ENCODE measurements at regions not wholly inside any gene's neighbourhood (a gene's known extent, or its start where the extent isn't known, plus 50 kb on each side); places are given as distances from the start of the nearest gene placed in this dataset.

DNA sequence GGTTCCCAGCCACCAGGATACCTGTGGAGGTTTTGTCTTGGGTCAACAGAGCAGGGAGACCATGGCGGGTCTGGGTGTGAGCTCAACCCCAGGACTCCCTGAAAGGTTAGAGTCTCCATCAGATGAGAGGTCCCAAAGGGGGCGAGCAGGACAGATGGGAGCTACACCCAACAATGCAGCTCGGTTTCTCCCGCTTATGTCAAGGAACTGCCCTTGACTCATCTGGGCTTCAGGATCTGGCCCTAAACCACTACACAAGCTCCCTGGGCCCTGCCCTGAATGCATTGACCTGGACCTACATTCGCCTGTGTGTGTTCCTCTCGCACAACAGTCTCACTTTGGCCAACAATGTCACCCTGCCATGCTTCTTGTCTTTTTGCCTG lies 57.6 kb upstream of the SYNDIG1 start:
- POLR2A ChIA-PET, result no interaction called here
- no peak overlapping the region for H3K4me3 ChIP-seq (ENCODE audit: low read depth in 2 of 2, low read length in 2 of 2)
- no peak overlapping the region for H3K27ac ChIP-seq (ENCODE audit: low read length)
- no peaks in the 10 kb centered on the region for H3K4me1 ChIP-seq (ENCODE audit: control insufficient read depth, insufficient read depth, low read length)
- intact Hi-C loops (cut with micrococcal nuclease; ENCODE audit: unreplicated experiment), result no loop called here
- no peaks in the 10 kb centered on the region for H3K36me3 ChIP-seq (ENCODE audit: control insufficient read depth, insufficient read depth, low read length)
- no peak for DNase-seq (ENCODE audit: low read depth, low spot score)
- no peak for ATAC-seq
- no TSS peak for BruUV-seq (replicated peaks)
- no peaks in the 10 kb centered on the region; the same call in 1 of the 2 replicates for H3K27me3 ChIP-seq (ENCODE audit: control insufficient read depth, insufficient read depth, low read length)
- peaks cover 4% of the 10 kb centered on the region; the same call in 1 of the 2 replicates for H3K9me3 ChIP-seq (ENCODE audit: control insufficient read depth, insufficient read depth, low read depth, low read length)
- CTCF ChIA-PET, result no interaction called here
- TF ChIP-seq, protein P1, sequence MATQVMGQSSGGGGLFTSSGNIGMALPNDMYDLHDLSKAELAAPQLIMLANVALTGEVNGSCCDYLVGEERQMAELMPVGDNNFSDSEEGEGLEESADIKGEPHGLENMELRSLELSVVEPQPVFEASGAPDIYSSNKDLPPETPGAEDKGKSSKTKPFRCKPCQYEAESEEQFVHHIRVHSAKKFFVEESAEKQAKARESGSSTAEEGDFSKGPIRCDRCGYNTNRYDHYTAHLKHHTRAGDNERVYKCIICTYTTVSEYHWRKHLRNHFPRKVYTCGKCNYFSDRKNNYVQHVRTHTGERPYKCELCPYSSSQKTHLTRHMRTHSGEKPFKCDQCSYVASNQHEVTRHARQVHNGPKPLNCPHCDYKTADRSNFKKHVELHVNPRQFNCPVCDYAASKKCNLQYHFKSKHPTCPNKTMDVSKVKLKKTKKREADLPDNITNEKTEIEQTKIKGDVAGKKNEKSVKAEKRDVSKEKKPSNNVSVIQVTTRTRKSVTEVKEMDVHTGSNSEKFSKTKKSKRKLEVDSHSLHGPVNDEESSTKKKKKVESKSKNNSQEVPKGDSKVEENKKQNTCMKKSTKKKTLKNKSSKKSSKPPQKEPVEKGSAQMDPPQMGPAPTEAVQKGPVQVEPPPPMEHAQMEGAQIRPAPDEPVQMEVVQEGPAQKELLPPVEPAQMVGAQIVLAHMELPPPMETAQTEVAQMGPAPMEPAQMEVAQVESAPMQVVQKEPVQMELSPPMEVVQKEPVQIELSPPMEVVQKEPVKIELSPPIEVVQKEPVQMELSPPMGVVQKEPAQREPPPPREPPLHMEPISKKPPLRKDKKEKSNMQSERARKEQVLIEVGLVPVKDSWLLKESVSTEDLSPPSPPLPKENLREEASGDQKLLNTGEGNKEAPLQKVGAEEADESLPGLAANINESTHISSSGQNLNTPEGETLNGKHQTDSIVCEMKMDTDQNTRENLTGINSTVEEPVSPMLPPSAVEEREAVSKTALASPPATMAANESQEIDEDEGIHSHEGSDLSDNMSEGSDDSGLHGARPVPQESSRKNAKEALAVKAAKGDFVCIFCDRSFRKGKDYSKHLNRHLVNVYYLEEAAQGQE (IDR thresholded peaks at IDR 0.05; ENCODE audit: insufficient read depth in 1 of 2, low read depth in 2 of 2, low read length in 1 of 2), result no peak
- TF ChIP-seq TCF7L2 (IDR thresholded peaks at IDR 0.05; ENCODE audit: low read depth, low read length) (no peak), CTCF (IDR thresholded peaks at IDR 0.05) (no peak), POLR2AphosphoS5 (IDR thresholded peaks at IDR 0.05; ENCODE audit: low read depth, low read length) (no peak), SIN3A (IDR thresholded peaks at IDR 0.05; ENCODE audit: borderline replicate concordance, insufficient read depth, low read depth, low read length) (no peak)
- in situ Hi-C loops (cut with HindIII; ENCODE audit: low pct_unique_long_range_greater_than_20kb, low sequenced_read_pairs), result no loop called here

GRCh38 chr20:24411003-24411833 lies 58.2 kb upstream of the SYNDIG1 start:
- ChIA-PET CTCF (no interaction called here), POLR2A (no interaction called here)
- no TSS peak for BruUV-seq (replicated peaks)
- Histone ChIP-seq H3K9me3 (ENCODE audit: control insufficient read depth, insufficient read depth, low read depth, low read length) (peaks cover 1% of the 10 kb centered on the region; the same call in 1 of the 2 replicates), H3K27me3 (ENCODE audit: control insufficient read depth, insufficient read depth, low read length) (no peaks in the 10 kb centered on the region; the same call in 1 of the 2 replicates), H3K4me3 (ENCODE audit: low read depth in 2 of 2, low read length in 2 of 2) (no peak overlapping the region), H3K36me3 (ENCODE audit: control insufficient read depth, insufficient read depth, low read length) (no peaks in the 10 kb centered on the region), H3K4me1 (ENCODE audit: control insufficient read depth, insufficient read depth, low read length) (no peaks in the 10 kb centered on the region), H3K27ac (ENCODE audit: low read length) (no peak overlapping the region)
- in situ Hi-C loops (cut with HindIII; ENCODE audit: low pct_unique_long_range_greater_than_20kb, low sequenced_read_pairs), result no loop called here
- ATAC-seq, result no peak
- intact Hi-C loops (cut with micrococcal nuclease; ENCODE audit: unreplicated experiment), result no loop called here
- no peak for TF ChIP-seq TCF7L2 (IDR thresholded peaks at IDR 0.05; ENCODE audit: low read depth, low read length)
- TF ChIP-seq CTCF (IDR thresholded peaks at IDR 0.05), result no peak
- TF ChIP-seq, protein P1 (IDR thresholded peaks at IDR 0.05; ENCODE audit: insufficient read depth in 1 of 2, low read depth in 2 of 2, low read length in 1 of 2), result no peak
- TF ChIP-seq SIN3A (IDR thresholded peaks at IDR 0.05; ENCODE audit: borderline replicate concordance, insufficient read depth, low read depth, low read length), result no peak
- TF ChIP-seq POLR2AphosphoS5 (IDR thresholded peaks at IDR 0.05; ENCODE audit: low read depth, low read length), result no peak
- DNase-seq (ENCODE audit: low read depth, low spot score), result no peak
